CD4-positive, alpha-beta T cell treated with Interleukin-17A for 1 hour (primary cell): ENCODE measurements at regions not wholly inside any gene's neighbourhood (a gene's known extent, or its start where the extent isn't known, plus 50 kb on each side); places are given as distances from the start of the nearest gene placed in this dataset.
"Not testable (repeated sequence)": the region's sequence is repeated elsewhere in the genome, so short reads cannot be mapped to it uniquely, and the experiment has no call there.

Experiments used
- DNase-seq: peaks from one replicate; pipeline ENCODE4 v3.0.0-alpha.2; 2020

DNA sequence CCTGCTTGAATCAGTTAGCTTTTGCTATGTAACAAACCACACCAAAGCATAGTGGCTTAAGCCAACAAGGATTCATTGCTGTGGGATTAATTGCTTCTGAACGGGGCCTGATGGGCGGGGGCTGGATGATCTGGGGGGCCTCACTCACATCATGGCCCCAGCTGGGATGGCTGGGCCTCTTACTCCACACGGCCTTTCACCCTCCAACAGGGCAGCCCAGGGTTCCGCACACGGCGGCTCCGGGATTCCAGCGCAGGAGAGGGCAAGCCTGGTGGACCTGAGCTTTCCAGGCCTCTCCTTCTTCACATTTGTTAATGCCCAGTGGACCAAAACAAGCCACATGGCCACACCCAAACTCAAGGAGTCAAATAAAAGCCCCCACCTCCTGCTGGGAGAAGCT, 86.3 kb upstream of the PHLPP1 start:
- no peak for DNase-seq

DNA sequence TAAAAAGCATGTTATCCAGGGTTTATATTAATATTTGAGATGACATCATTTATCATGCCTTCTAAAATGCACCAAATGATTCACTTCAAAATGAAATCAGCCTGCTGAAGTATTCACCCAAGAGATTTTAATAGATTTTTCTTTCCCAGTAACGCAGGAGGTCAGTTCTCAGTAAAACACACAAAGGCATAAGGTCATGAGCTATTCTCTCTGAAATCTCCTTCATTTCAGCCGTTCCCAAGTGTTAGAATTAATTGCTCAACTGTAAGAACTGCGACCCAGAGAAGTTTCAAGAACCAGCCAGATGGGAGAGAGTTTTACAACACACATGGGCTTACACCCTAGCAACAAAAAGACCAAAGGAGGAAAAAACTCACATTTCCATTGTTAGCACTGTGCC, 84.2 kb upstream of the PHLPP1 start:
- no peak for DNase-seq

DNA sequence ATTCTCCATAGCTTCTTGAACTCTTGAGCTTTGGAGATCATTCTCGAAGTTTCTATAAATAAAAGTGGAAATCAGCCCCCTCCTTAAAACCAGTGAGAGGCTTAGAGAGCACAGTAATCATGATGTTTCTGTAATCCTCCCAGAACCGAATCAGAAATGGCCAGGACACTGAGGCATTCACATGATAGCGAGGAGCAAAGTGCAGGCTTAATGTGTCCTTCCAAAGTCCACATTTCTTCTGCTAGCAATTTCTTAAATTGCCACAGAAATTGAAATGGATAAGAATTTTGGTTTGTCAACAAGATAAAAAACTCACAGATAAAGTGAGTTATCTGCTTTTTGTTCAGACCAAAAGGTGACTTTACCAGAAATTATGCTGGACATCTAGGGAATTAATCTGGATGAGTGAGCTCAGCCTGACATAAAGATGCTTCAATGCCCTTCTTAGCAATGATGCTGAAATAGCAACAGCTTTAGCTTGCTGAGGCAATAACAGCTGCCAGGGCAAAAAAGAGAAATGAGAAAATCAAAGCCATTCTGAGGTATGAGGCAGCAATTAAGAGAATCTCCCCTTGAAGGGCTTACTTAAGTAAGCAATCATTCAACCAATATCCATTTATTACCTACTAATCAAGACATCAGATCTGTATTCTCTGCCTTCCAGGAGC, 82.4 kb upstream of the PHLPP1 start:
- no peak for DNase-seq

DNA sequence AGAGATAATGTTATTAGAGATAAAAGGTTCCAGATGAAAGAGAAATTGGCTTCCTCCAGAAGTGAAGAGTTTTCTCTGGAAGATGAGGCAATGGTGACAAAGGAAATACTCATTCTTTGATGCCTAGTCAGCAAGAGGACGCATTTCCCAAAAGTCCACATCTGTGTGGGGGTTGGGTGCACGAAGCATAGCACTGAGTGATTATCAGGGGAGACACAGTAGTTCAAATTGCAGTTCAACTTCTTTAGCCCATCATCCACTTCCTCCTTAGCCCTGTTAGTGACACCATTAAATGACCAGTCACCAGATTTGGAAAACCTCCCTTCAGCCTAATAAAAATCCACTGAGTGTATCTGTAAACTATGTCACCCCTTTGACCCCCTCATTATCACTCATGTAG, 80.9 kb upstream of the PHLPP1 start:
- no peak for DNase-seq

DNA sequence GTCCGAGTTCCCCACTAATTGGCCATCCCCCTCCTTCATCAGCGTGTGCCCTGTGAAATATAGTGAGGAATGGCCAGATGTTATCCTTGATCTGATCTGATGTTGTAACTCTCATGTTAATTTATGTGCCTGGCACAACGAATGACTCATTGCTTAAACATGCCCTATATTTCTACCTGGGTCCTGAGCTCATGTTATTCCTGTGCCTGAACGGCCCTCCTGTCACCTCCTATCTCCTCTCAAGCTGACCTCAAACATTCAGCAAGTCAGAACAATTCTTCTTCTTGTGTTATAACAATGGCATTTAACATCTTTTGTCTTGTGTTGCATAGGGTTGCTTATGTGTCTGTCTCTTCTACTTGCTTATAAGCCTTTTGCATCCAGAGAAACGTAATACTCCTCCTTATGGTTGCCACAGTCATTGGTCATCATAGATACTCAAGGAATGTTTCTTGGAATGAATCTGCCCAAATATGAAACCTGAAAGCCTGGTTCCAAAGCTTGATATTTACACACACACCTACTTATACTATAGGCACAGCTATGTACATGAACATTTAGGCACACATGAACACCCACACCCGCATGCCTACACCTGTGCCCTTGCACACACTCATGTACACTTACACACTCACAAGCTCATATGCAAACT, 80.2 kb upstream of the PHLPP1 start:
- no peak for DNase-seq

DNA sequence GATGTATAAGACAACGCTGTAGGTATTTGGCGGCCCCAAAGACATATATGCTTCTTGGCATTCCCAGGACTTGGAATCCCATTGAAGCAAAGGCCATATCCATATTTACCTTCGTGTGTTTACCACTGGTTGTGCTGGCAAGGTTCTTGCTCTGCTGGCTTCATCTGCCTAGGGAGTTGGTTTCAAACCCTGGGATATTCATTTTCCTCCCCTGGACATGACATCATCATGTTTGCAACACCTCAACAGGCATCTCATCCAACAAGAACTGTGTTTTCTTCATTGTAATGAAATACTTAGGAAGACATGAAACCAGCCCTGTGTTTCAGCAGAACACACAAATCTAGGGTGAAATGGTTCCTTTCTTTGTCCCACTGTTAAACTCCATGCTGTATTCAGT, 77.9 kb upstream of the PHLPP1 start:
- DNase-seq = no peak

DNA sequence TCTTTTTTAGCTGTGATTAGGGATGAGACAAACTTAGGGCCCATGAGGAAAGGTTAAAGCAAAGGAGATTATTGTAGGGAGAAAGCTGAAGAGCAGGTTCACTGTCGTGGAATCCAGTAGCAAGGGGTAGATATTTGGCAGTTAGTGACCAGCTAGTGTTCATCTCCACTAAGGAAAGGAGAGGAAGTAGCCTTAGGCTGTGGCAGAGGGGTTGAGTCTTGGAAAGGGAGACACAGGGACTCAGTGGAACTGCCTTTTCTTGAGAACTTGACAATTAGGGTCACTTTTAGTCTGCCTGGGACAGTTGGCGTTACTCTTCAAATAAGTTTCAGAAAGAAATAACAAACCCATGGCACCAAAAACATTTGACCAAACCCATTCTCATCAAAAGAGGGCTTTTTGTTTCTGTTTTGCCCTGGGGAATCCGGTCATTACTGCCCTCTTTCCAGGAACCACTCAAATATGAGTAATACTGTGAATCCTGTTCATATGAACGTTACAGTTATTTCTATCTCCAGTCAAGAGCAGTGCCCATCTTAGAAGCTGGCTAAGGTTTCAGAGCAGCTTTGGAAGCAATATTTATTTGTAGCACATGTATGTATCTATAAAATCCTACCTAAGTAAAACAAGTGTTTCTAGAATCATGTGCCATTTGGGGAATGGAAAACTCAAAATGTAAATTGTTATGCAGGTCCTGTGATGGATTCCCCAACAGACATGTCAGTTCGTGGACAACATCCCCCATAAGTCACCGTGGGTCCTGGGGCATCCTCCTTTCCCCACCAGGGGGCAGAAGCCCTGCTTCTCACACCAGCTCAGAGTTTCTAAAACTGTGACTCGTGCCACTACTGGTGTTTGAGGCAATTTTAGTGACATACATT, 77.3 kb upstream of the PHLPP1 start:
- peak; percentile 52 for DNase-seq

DNA sequence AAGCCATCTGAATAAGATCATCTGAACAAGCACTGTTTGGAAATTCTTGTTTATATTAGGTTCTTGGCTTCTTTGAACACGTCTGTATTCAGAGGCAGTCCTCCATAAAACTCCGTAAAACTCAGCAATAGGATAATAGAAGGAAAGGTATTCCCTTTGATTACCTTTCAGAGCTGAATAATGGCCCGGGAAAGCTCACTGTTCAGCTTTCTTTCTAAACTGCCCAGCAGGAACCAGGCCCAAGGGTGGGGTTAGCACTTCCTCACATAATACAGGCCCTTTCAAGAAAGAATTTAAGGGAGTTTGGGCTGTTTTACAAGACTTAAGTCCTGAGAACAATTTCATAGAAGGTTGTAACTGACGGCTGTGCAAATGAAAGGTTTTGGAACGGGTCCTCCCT, 72.2 kb upstream of the PHLPP1 start:
- no peak for DNase-seq

DNA sequence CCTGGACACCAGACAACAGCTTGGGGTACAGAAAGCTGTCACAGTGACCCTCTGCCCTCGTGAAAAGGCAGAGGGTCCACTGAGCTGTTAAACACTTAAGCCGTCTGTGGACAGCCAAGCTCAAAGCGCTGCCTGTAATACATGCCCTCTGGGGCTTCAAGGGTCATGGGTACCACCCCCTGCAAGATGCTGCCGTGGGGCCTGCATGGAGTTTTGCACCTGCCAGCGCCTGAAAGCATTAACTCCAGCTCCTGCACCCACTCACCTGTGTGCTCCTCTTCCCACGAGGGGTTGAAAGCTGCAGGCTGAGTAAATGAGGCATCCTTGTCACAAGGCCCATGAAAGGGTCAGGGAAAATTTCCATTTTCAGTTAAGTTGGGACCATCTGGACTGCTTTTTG, 70.6 kb upstream of the PHLPP1 start:
- no peak for DNase-seq

DNA sequence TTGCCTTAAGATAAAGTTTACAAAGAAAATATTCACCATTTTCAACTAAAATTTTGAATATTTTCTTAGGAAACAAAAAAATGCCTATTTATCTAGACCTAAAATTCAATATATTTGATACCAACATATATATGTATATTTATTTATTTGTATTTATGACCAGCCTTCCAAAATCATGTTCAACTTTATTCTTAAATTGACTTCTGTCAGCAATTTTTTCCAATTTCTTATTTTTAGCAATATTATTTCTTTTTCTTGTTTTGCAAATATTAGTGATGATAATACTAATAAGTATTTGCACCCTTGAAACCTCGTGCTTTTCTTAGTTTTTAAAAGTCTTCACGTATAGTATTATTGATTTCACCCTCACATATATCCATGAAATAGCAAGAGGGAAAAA, 68.2 kb upstream of the PHLPP1 start:
- no peak for DNase-seq

DNA sequence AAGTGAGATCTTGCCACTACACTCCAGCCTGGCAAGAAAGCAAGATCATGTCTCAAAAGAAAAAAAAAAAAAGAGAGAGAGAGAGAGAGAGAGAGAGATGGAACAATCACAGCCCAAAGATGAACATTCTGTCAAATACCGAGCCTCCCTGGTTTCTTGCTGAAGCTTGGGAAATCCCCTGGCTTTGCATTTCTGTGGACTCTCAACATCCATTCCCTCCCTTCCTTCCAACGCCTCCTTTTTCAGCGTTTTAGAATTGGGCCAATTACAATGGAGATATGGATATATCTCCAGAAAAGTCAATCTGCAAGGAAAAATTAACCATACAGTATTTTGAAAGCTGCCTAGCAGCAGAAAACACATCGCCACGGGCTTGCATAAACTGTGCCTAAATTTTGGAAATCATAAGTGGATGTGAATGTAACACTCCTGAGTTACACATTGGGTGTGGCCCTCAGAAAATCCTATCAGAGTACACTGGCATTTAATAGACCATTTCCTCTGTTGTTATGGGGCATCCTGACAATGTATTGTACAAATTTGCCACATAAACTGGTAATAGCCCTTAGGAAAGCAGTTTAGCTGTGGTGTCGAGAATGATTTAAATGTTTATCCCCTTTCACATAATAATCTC, 67.2 kb upstream of the PHLPP1 start:
- DNase-seq = no peak

DNA sequence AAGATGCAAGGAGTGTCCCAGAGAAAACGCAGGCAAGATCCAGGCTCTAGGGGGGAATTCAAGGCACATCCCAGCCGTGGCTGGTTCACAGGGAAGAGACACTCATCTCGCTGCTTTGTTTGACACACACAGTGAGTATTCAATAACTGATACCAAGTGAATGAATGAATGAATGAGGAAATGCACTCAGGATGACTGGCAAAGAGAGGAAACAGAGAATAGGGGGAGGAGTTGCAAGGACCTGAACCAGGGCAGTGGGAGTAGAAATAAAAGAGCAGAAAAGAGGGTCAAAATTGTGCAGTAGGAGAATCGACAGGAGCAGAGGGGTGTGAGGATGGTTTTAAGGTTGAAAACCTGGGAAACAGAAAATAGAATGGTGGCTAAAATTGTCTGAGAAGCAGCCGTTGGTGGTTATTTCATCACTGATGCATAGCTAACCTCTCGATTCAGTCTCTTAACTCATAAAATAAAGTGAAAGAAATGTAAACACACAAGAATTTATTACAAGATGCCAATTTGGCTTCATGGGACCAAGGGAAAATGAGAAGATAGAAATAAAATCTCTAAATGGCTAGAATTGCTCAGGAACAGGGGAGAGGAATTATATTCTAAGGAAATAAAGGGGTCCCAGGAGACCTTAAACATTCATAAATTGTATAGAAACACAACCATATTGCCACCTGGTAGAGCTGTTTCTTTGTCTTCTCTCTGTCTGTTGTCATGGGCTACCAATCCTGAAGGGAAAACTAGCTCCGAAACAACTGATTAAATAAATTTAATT, 63.9 kb upstream of the PHLPP1 start:
- no peak for DNase-seq

DNA sequence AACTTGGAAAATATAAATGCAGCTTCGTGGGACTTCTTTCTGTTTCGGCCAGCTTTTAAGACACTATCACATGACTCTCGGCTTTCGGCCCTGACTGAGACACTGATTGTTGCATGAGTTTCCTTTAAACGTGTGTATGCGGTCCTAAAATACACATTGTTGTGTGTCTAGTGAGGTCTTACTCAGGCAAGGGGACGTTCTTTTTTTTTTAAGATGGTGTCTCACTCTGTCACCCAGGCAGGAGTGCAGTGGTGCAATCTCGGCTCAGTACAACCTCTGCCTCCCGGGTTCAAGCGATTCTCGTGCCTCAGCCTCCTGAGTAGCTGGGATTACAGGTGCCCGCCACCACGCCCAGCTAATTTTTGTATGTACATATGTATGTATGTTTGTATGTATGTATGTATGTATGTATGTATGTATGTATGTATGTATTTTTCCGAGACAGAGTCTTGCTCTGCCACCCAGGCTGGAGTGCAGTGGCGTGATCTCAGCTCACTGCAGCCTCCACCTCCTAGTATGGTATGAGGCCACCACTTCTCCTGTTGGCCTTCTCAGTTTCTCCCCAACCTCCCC, 63.2 kb upstream of the PHLPP1 start:
- DNase-seq = not testable (repeated sequence)

DNA sequence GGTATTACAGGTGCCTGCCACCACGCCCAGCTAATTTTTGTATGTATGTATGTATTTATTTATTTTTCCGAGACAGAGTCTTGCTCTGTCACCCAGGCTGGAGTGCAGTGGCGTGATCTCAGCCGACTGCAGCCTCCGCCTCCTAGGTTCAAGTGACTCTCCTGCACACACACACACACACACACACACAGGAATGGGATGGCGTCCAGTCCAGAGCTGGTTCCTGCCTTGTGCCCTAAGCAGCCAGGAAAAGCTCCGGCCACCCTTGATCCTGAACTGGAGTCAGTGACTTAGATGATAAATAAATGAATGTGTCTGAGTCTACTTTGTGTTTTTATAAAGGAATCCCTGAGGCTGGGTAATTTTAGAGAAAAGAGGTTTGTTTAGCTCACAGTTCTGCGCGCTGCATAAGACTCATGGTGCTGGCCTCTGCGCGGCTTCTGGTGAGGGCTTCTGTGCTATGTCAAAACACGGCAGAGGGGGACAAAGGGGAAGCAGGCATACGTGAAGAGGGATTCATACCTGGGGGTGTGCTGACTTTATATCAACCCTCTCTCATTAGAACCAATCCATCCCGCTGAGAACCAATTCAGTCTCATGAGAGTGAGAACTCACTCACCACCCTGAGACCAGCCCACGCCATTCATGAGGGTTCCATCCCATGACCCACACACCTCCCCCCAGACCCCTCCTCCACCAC, 59.7 kb upstream of the PHLPP1 start:
- no peak for DNase-seq

DNA sequence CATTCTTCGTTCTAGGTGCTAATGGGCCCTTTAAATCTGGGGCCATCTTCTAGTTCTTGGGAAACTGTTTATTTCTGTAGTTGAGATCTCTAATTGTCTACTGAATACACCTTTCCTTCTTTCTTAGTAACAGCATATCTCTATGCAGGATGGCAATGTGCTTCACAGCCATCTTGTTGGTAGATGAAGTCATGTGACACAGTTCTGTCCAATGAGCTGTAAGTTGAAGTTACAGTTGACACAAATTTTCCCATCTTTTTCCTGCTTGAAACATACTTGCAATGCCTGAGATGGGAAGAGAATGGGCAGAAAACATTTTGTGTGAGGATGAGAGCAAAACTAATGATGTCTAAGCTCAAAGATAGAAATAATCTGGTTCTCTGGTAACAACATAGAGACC, 57.3 kb upstream of the PHLPP1 start:
- DNase-seq = no peak

DNA sequence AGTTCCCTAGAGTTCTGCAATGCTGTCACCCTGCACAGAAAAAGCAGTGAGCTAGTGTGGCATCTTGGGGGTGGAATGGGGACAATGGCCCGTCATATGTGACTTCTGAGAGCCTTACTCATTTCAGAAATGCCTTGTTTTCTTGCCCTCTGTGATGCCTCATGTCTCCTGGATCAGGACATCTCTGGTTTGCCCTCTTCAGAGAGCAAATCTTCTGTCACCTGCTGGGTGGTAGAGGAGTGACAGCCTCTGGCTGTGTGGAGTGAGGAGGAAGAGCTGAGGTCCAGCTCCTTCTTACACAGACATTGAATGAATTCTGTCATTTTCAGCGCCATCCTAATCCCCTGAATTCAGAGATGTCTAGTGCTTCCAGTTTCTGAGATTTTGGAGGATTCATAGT, 55.6 kb upstream of the PHLPP1 start:
- DNase-seq = no peak

DNA sequence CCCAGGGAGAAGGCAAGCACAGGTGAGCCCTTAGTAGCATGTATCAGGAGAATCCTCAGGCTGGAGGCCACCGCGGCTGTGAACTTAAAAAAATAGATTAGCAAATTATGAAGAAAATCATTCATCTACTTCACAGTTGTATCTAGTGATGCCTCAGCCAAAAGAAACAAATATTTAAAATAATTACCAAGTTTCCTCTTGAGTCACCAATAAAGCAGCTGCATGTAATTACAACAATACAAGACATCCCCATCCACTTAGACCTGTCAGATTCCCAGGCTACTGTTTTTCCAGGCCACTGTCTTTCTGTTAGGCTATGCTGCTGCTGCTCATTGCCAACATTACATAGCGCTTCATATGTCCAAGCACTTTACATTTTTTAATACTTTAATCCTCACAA, 54.6 kb upstream of the PHLPP1 start:
- no peak for DNase-seq

DNA sequence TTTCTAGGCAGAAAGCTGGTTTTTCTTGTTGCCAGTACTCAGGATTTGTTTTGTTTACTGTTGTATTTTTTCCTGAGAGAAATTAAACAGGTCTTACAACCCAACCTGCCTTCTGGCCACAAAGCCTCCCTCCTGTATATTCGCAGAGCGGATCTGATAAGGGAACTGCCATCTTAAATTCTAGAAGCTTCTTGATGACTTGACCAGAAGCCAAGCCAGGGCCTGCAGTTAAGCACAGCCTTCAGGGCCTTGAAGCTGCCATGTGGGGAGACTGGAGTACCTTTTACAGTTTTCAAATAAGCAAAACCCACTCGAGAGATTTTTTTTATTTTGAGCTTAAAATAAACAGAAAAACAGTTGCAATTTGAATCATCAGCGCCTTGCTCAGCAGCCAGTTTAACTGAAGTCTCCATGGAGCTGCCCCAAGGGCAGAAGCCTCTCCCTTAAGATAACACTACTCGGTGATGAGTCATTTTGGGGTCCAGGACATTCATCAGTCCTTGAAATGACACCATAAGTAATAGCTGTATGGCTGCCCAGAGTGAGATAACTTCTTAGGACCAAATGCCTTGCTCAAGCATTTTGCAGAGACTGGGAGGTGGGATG, 51.5 kb upstream of the PHLPP1 start:
- no peak for DNase-seq

DNA sequence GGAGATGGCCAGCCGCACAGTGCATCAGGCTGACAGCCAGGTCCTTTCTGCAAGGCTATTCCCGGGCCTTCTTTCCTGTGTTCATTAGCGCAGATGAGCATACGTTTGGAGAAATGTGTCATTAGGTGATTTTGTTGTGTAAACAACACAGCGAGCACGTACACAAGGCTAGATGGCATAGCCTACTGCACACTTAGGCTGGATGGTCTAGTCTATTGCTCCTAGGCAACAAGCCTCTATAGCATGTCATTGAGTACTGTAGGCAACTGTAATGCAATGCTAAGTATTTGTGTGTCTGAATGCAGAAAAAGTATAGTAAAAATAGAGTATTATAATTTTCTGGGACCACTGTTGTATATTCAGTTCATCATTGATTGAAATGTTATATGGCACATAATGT, 50.9 kb upstream of the PHLPP1 start:
- DNase-seq = no peak

DNA sequence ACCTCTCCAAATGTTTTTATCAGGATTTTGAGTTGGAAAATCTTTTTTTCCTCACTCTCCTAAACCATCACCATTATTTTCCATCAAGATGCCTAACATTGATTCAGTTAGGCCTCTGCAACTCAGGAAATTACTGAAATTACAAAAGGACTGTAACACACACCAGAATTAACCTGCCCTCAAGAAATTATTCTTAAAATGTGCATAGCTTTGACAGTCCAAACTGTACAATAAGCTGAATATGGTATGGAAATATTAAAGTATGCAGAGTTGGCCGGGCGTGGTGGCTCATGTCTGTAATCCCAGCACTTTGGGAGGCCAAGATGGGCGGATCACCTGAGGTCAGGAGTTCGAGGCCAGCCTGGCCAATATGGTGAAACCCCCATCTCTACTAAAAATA, 50.2 kb upstream of the PHLPP1 start:
- no peak for DNase-seq
